Brain pericyte (primary cell): ENCODE measurements at regions not wholly inside any gene's neighbourhood (a gene's known extent, or its start where the extent isn't known, plus 50 kb on each side); places are given as distances from the start of the nearest gene placed in this dataset.
"Not testable (repeated sequence)": the region's sequence is repeated elsewhere in the genome, so short reads cannot be mapped to it uniquely, and the experiment has no call there.

Source experiments
- DNase-seq: peaks from one replicate; pipeline ENCODE4 v3.0.0-alpha.2; 2012; ENCODE audit warnings: low read depth, low spot score

- no peak for DNase-seq
Observed at GRCh38 chr2:75326645-75327044, 127.3 kb upstream of the TACR1 start.

- no peak for DNase-seq
Observed at GRCh38 chr2:75325594-75325993, 126.3 kb upstream of the TACR1 start.

GRCh38 chr2:75324861-75325284, 125.6 kb upstream of the TACR1 start:
- no peak for DNase-seq

- no peak for DNase-seq
Observed at GRCh38 chr2:75324141-75324540, 124.8 kb upstream of the TACR1 start.

- DNase-seq: no peak
Observed at GRCh38 chr2:75321599-75321922, 122.2 kb upstream of the TACR1 start.

- no peak for DNase-seq
Observed at GRCh38 chr2:75320898-75321598, 121.7 kb upstream of the TACR1 start.

- DNase-seq: no peak
Observed at GRCh38 chr2:75319951-75320350, 120.6 kb upstream of the TACR1 start.

GRCh38 chr2:75317802-75318201, 118.5 kb upstream of the TACR1 start:
- no peak for DNase-seq

- DNase-seq: no peak
Observed at GRCh38 chr2:75317316-75317715, 118.0 kb upstream of the TACR1 start.

GRCh38 chr2:75315436-75315835, 116.1 kb upstream of the TACR1 start:
- no peak for DNase-seq

GRCh38 chr2:75311993-75312392, 112.7 kb upstream of the TACR1 start:
- no peak for DNase-seq

GRCh38 chr2:75311521-75311920, 112.2 kb upstream of the TACR1 start:
- no peak for DNase-seq

GRCh38 chr2:75310876-75311275, 111.6 kb upstream of the TACR1 start:
- no peak for DNase-seq

GRCh38 chr2:75309596-75310463, 110.5 kb upstream of the TACR1 start:
- DNase-seq: no peak

GRCh38 chr2:75303227-75303626, 103.9 kb upstream of the TACR1 start:
- no peak for DNase-seq

- DNase-seq: no peak
Observed at GRCh38 chr2:75294362-75294761, 95.0 kb upstream of the TACR1 start.

- DNase-seq: no peak
Observed at GRCh38 chr2:75292826-75293225, 93.5 kb upstream of the TACR1 start.

- no peak for DNase-seq
Observed at GRCh38 chr2:75290600-75291150, 91.4 kb upstream of the TACR1 start.

- DNase-seq: no peak
Observed at GRCh38 chr2:75289771-75290170, 90.5 kb upstream of the TACR1 start.

GRCh38 chr2:75289178-75289577, 89.9 kb upstream of the TACR1 start:
- not testable (repeated sequence) for DNase-seq

- no peak for DNase-seq
Observed at GRCh38 chr2:75288760-75289159, 89.4 kb upstream of the TACR1 start.

- DNase-seq: no peak
Observed at GRCh38 chr2:75287624-75288316, 88.5 kb upstream of the TACR1 start.
